ENCODE measurements at regions not wholly inside any gene's neighbourhood (a gene's known extent, or its start where the extent isn't known, plus 50 kb on each side); places are given as distances from the start of the nearest gene placed in this dataset.
"Not testable (repeated sequence)": the region's sequence is repeated elsewhere in the genome, so short reads cannot be mapped to it uniquely, and the experiment has no call there.

DNA sequence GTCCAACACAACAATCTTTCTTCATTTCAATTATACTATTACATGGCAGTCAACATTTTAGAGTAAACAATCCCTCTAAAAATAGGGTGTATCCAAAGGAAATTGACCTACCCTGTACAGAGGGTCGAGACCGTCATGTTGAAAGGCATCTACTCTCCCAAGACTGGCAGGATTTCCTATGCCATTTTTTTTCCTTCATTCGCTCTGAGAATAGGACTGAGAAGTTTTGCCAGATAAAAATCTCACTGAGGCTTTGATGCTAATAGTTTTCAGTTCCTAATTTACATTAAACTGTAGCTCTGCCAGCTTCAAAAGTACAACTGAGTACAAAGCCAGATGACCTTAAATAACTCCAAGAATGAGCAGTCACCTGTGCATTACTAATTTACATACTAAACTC is 84.5 kb upstream of the SEMA3C start:
- ATAC-seq (no peak), DNase-seq (no peak)
- Histone ChIP-seq H3K27me3 (no peaks in the 10 kb centered on the region), H3K36me3 (no peaks in the 10 kb centered on the region), H3K4me3 (no peak overlapping the region), H3K9me3 (peaks cover 0 to 1% of the 10 kb centered on the region in 2 donors), H3K4me1 (no peaks in the 10 kb centered on the region), H3K27ac (peak overlapping the region in 1 of 2 donors; percentile 21)
- TF ChIP-seq CTCF (IDR thresholded peaks at IDR 0.05), result no peak
- intact Hi-C loops (cut with DNase I), result no loop called here

DNA sequence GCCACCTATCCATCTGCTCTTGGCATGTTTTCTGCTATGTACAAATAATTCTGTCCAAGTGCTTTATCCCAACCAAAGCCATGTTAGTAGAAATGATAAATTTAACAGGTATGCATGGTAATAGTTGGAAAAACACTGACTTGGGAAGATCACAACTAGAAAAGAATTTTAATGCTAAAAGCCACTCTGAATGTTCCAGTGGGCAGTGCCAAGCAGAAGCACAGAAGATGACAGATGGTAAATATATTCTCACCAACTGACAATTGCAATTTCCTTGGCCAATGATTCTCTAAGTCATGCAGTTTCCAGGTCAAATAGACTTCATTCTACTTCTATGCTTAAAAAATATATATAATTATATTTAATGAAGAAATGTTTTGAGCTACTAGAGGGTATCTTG is 83.6 kb upstream of the SEMA3C start:
- H3K4me1 ChIP-seq, result no peaks in the 10 kb centered on the region
- TF ChIP-seq CTCF (IDR thresholded peaks at IDR 0.05), result no peak
- no peak overlapping the region for H3K4me3 ChIP-seq
- DNase-seq, result no peak
- intact Hi-C loops (cut with DNase I), result no loop called here
- H3K27me3 ChIP-seq, result no peaks in the 10 kb centered on the region
- H3K36me3 ChIP-seq, result no peaks in the 10 kb centered on the region
- H3K27ac ChIP-seq, result no peak overlapping the region
- no peak for ATAC-seq
- H3K9me3 ChIP-seq, result peaks cover 0 to 1% of the 10 kb centered on the region in 2 donors

DNA sequence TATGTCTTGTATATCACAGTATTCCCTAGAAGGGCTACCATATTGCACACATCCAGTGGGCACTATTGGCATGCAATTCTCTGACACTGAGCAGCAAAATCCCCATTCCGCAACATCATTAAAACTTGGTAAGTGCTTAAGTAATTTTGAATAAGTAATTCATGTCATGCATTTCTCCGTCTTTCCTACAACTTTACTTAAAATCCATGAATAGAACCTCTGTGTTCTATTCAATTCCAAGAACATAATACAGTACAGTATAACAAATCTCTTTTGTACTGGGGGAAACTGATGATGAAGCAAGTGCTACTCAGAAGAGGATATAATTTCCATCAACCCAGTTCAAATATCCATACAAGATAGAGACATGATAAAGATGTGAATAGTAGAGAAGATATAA is 80.9 kb upstream of the SEMA3C start:
- ATAC-seq (no peak), DNase-seq (no peak)
- Histone ChIP-seq H3K4me3 (no peak overlapping the region), H3K27me3 (no peaks in the 10 kb centered on the region), H3K36me3 (no peaks in the 10 kb centered on the region), H3K27ac (no peak overlapping the region), H3K9me3 (peaks cover 0 to 1% of the 10 kb centered on the region in 2 donors), H3K4me1 (no peaks in the 10 kb centered on the region)
- TF ChIP-seq CTCF (IDR thresholded peaks at IDR 0.05), result no peak
- intact Hi-C loops (cut with DNase I), result no loop called here

GRCh38 chr7:80999100-80999499 is 80.2 kb upstream of the SEMA3C start:
- Histone ChIP-seq H3K27me3 (no peaks in the 10 kb centered on the region), H3K4me1 (no peaks in the 10 kb centered on the region), H3K27ac (no peak overlapping the region), H3K9me3 (peaks cover 0 to 1% of the 10 kb centered on the region in 2 donors), H3K36me3 (no peaks in the 10 kb centered on the region), H3K4me3 (no peak overlapping the region)
- TF ChIP-seq CTCF (IDR thresholded peaks at IDR 0.05), result no peak
- ATAC-seq (peak; percentile 23), DNase-seq (no peak)
- intact Hi-C loops (cut with DNase I), result no loop called here

- H3K36me3 ChIP-seq, result no peaks in the 10 kb centered on the region
- peaks cover 0 to 1% of the 10 kb centered on the region in 2 donors for H3K9me3 ChIP-seq
- intact Hi-C loops (cut with DNase I), result no loop called here
- no peaks in the 10 kb centered on the region for H3K4me1 ChIP-seq
- no peak overlapping the region for H3K4me3 ChIP-seq
- DNase-seq, result no peak
- ATAC-seq, result no peak
- no peak overlapping the region for H3K27ac ChIP-seq
- H3K27me3 ChIP-seq, result no peaks in the 10 kb centered on the region
- no peak for TF ChIP-seq CTCF (IDR thresholded peaks at IDR 0.05)
Measured at GRCh38 chr7:80997841-80998240, 79.0 kb upstream of the SEMA3C start.

DNA sequence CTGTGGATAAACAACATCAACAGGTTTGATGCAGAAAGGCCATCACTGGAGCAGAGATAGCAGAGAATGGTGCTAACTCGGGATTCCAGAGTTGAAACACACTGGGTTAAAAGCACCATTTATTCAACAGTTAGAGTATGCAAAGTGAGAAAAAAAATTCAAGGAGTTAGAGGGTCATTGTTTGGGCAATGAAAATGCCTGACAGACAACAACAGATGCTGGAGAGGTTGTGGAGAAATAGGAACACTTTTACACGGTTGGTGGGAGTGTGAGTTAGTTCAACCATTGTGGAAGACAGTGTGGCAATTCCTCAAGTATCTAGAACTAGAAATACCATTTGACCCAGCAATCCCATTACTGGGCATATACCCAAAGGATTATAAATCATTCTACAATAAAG is 77.4 kb upstream of the SEMA3C start:
- H3K36me3 ChIP-seq; H3K27ac ChIP-seq; ATAC-seq; intact Hi-C loops (cut with DNase I); H3K9me3 ChIP-seq; H3K4me1 ChIP-seq; DNase-seq; H3K27me3 ChIP-seq; H3K4me3 ChIP-seq: not testable (repeated sequence)

Data from left lung (tissue), 4 donors.